DMS53 (cell line): ENCODE measurements at regions not wholly inside any gene's neighbourhood (a gene's known extent, or its start where the extent isn't known, plus 50 kb on each side); places are given as distances from the start of the nearest gene placed in this dataset.

Experiments
- DNase-seq: peaks from one replicate; lab custom pipeline; 2025; lab: John Stamatoyannopoulos, UW

- DNase-seq = no peak
Measured at GRCh38 chr1:193513032-193513431, 326.6 kb upstream of the B3GALT2 start.

- no peak for DNase-seq
Measured at GRCh38 chr1:193504920-193505319, 318.5 kb upstream of the B3GALT2 start.

DNA sequence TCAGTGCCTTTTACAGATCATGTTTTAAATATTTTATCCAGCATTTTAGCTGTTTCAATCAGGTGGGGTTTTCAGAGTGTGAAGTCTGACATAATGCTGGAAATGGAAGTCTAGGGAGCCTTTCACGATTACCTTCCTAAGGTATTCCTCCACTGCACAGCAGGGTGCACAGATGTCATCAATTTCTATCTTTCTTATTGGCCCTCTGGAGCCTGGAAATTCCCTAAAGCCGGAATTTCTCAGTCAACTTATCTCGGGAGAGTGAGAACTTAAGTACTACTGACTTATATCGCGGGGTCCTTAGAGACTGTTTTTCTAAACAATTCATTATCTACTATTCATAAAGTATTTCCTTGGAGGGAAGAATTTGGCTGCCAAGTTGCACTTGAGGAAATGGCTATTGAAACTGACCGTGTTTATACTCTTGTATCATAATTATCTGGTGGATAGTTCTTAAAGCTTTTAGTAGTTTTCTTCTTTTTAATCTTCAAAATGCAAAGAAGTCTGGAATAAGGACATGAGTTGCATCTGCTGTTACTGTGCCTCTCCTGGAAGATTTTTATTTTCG is 311.8 kb upstream of the B3GALT2 start:
- peak; percentile 5 for DNase-seq

- no peak for DNase-seq
Measured at GRCh38 chr1:193494368-193494767, 308.0 kb upstream of the B3GALT2 start.

GRCh38 chr1:193489191-193489590 is 302.8 kb upstream of the B3GALT2 start:
- DNase-seq = no peak

- DNase-seq = no peak
Measured at GRCh38 chr1:193487722-193488121, 301.3 kb upstream of the B3GALT2 start.

- DNase-seq = no peak
Measured at GRCh38 chr1:193486671-193487229, 300.3 kb upstream of the B3GALT2 start.

- no peak for DNase-seq
Measured at GRCh38 chr1:193480755-193481154, 294.3 kb upstream of the B3GALT2 start.

DNA sequence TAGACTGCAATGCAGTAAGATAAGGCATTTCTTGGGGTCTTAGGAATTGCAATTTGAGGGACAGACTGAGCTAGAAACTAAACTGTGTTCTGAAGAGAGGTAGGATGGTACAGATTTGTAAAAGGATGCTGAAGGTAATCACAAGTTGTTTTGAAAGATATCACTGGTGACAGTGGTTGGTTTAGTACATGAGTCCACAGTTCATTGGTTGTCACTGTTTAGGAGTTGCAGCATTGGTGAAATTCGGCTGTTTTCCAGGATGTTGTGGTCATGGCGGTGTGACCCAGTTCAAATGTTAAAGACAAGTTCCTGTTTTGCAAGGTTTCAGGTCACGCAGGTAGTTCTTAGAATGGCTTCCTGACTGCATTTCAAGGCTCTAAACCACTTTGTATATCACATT is 292.8 kb upstream of the B3GALT2 start:
- DNase-seq = no peak

DNA sequence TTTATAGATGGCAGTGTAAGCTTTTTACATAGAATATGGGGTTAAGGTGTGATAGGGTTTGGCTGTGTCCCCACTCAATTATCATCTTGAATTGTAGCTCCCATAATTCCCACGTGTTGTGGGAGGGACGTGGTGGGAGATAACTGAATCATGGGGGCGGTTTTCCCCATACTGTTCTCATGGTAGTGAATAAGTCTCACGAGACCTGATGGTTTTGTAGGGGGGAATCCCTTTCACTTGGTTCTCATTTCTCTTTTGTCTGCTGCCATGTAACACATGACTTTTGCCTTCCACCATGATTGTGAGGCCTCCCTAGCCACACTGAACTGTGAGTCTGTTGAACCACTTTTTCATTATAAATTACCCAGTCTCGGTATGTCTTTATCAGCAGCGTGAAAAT is 290.3 kb upstream of the B3GALT2 start:
- DNase-seq = no peak

- DNase-seq = no peak
Measured at GRCh38 chr1:193473932-193474331, 287.5 kb upstream of the B3GALT2 start.

GRCh38 chr1:193472838-193473398 is 286.5 kb upstream of the B3GALT2 start:
- DNase-seq = no peak

GRCh38 chr1:193472430-193472829 is 286.0 kb upstream of the B3GALT2 start:
- DNase-seq = no peak

- DNase-seq = no peak
Measured at GRCh38 chr1:193471981-193472380, 285.6 kb upstream of the B3GALT2 start.

DNA sequence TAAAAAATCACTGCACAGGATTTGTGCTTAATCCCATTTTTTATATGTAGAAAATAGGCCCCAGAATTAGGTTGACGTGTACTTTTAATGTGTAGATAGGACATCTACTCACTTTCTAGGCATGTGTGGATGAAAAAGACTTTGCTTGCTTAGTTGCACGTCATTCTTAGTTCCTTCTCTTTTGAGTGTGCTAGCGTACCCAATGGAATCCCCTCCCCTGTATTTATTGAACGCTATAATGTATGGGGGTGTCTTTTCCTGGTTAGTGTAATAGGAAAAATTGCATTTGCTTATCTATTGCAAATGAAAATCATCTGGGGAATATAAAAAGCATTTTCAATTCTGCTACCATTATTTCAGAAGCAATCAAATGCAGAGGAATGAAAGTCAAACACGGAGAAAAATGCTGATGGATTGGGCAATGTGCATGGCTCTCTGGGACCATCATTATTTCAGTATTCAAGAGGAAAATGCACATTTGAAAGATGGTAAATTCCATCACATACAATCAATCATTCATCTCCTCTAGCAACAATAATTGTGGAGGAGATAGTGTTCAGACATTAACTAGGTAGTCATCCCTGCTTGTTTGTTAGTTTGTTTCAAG is 277.0 kb upstream of the B3GALT2 start:
- no peak for DNase-seq

DNA sequence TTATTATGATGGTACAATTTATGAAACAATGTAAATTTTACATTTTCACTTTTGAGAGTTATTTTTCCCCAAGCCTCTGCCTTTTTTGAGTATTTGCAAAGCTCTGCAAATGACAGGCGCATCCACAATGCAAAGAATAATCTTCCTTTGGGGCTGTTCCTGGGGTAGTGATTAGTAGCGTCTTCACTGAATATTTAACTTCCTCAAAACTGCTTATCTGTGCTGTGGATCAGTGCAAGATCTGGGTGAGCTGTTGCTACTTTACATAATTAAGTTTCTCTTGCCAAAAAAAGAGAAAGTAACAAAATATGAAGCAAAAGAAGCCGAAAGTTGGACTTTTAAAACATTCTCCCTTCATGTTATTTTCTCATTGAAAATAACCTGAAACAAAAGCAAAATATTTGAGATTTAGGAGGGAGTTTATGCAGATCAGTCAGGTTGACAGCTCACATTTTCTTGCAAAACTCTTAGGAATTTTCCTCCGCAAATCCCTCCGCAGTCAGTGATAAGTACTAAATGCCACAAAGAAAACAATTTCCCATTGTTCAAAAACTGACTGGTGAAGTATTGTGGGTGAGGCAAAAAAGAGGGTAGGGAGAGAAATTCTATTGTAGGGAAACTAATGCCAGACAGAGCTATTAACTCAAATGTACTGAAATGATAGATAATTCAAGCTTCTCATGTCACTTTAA is 276.4 kb upstream of the B3GALT2 start:
- no peak for DNase-seq

GRCh38 chr1:193458628-193459027 is 272.2 kb upstream of the B3GALT2 start:
- no peak for DNase-seq

GRCh38 chr1:193457676-193458075 is 271.3 kb upstream of the B3GALT2 start:
- peak; percentile 73 for DNase-seq

DNA sequence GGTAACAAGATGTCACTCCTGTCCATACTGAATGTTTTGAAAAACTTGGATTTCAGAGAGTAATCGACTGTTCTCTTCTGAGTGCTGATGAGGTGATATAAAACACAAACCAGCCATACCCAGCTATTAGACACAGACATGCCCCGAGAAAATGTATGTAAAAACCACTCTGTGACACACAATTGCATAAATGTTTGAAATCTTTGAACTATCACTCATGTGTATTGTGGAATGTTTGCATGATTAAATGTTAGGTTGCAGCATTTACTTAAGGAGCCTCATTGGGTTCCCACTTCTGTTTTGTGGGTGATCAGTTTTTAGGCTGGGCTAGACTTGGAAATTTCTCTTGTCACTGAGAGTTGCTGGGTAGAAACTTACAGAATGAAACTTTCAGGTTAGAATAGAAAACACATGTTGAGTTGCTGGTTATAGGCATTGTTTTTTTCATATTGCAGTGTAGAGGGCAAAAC is 270.4 kb upstream of the B3GALT2 start:
- no peak for DNase-seq

- no peak for DNase-seq
Measured at GRCh38 chr1:193451606-193452005, 265.2 kb upstream of the B3GALT2 start.

DNA sequence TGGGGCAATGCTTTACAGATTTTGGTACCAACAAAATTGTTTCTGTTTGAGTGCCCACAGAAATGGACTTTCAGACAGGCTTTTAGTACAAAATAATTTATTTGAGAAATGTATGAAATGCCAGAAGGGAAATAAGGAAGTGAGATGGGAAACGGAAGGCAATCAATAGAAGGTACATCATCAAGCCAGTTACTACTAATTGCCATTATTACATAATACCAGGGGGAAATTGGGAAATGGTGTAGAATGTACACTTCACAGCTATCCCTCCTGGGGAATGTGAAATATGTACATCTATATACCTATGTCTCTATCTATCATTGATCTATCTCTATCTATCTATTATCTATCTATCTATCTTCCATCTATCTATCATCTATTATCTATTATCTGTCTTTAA is 264.6 kb upstream of the B3GALT2 start:
- DNase-seq = no peak

DNA sequence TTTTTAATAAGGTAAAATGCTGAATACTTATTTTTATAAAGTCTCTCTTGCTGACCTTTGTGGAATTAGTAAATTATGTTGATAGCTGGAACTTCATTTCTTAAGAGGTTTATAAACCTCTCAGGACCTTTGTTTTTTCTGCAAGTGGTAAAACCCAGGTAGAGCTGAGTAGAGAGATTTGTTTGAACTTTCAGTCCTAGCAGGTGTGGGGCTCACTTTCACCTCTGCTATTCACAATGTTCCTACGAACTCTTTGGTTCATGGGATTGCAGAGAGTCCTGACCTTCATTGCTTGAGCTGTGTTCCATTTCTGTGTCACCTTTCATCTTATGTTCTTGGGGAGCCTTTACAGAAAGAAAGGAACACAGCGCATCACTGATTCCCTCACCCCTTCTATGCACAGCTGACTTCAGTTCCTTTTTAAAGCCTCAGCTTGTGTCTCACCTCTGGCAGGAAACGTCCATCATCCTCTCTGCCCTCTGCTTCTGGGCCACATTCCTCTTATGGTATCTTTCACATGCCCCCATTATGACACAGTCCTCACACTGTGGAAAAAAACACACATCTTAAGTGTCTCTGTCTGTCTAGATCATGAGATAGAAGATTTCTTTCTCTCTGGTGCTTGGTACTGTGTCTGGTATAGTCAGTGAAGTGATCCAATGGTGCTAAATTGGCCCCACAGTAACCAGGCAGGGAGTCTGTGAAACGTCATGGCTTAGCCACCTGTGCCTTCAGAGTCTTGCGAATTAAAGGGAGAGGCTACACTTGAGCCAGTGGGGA is 262.5 kb upstream of the B3GALT2 start:
- DNase-seq = peak; percentile 43
